DLD1 (cell line): ENCODE measurements at regions not wholly inside any gene's neighbourhood (a gene's known extent, or its start where the extent isn't known, plus 50 kb on each side); places are given as distances from the start of the nearest gene placed in this dataset.

ENCODE experiments used
- in situ Hi-C: cut with HindIII; loops from 2 replicates; pipeline ENCODE4 v1.10.0; 2017; ENCODE audit warnings: low sequenced_read_pairs

DNA sequence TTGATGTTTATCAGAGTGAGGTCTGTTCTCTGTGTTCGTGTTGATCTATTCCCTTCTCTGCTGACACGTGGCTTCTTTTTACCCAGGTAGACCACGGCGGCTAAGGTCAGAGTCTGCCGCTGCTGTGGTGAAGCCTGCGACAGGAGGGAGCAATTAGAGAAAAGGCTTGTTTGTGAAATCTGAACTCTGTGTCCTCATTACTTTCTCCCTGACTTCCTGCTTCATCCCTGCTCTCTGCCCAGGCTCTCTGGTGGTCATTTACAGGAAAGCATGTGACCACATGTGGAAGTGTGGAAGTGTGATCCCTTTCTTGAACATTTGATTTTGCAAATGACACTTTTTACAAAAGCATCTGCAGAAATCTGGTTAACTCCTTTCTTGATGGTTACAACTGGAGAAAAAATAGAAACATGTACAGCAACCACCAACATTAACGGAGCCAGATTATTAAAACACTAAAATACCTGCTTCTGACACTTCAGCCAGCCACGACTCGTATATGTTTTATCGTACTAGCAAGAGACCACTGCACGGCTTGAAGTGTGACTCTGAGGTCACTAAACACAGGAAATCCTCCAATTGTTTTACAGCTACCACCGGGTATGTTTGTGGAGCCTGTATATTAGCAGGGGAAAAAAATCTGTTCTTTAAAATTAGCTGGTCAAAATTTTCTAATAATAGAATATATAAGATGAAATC, 388.6 kb upstream of the TMPO start:
- in situ Hi-C loops = no loop called here

DNA sequence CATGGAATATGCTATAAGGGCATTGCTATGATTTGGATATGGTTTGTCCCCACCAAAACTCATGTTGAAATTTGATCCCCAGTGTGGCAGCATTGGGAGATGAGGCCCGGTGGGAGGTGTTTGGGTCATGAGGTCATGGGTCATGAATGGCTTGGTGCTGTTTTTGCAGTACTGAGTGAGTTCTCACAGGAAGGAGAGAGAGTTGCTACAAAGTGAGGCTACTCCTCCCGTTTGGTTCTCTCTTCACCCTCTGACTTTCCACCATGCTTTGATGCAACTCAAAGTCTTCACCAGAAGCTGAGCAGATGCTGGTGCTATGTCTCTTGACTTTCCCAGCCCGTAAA, 388.1 kb upstream of the TMPO start:
- in situ Hi-C loops = no loop called here

DNA sequence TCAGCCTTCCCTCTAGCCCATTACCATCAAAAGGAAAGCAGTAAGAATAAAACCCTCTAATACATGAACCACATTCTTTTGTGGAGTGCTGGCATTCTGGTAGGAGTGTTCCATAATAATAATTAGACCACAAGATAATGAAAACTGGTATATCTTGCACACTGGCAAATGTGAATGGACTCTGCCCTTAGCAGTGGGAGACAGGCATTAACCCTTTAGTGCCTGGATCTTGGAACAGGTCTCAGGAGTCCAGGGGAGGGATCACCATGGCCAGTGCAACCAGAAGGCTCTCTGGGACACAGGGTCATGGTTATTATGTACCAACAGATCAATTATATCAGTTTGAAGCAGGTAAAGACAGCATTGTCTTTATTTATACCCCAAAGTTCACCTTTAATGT, 387.5 kb upstream of the TMPO start:
- in situ Hi-C loops = no loop called here

DNA sequence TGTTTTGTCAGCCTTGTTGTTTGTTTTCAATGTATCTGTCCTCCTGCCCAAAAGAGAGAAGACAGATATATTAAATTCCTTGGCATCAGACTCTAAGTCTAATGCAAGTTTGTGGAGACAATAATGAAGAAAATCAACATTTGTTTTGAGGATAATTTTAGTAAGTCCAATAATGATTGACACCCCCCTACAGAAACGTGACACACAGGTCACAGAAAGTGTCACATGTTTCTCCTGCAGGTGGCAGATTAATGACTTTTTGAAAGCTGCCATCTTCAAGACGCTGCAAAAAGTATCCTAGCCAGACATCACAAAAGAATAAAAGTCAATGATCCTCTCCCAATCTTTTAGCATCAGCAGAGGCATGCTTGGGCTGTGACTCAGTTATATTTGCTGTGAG, 378.8 kb upstream of the TMPO start:
- in situ Hi-C loops = loop anchor here (10.0 kb wide), 1 partner anchor 58 kb away; no protein-coding TSS in a partner anchor

DNA sequence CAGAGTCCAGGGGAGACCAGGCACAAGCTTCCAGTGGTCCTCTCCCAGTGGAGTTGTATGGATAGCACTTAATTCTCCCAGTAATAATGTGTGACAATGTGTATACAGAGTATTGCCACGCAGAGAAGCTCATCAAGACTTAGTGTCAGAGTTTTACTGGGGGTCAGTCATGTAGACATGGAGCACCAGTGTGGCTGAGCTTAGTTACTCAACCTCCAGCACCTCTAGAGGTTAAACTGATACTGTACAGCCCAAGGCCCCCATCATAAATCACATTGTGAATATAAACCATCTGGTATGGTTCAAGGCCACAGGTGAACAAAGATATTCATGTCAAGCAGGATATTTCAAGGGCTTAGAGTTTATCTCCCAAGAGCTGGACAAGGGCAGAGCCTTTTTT, 378.1 kb upstream of the TMPO start:
- in situ Hi-C loops = loop anchor here (10.0 kb wide), 1 partner anchor 58 kb away; no protein-coding TSS in a partner anchor

DNA sequence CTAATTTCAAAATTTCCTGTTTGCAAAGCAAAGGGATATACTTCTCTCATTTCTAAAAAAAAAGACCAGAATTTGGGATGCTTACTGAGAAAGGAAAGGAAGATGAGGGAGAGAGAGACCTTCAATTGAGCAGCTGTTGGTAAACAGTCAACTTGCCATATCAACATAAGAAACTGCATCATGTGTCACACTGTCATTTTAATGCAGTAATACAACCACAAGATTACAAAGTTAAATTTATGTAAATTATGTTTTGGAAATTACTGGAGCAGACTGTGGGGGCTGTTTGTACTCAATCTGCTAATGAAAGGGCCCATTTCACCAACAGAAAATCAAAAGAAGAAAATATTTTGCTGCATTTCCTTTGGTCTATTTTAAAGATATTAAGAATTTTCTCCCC, 370.4 kb upstream of the TMPO start:
- in situ Hi-C loops = no loop called here

DNA sequence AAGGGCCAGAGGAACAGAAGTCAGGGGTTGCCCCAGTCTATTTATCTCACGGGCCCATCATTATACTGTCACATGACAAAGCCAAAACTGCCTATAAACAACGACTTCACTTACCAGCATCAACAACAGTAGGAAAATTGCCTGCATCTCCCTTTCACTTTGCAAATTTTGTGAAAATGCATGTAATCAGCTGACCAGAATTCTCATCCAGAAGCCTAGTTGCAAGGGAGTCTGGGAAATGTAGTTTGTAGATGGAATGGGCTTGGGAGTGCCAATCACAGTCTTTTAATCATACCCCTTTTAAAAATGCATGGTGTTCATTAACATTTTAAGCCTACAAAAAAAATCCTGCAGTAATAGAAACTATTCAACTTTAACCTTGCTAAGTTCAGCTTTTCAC, 369.3 kb upstream of the TMPO start:
- in situ Hi-C loops = no loop called here

DNA sequence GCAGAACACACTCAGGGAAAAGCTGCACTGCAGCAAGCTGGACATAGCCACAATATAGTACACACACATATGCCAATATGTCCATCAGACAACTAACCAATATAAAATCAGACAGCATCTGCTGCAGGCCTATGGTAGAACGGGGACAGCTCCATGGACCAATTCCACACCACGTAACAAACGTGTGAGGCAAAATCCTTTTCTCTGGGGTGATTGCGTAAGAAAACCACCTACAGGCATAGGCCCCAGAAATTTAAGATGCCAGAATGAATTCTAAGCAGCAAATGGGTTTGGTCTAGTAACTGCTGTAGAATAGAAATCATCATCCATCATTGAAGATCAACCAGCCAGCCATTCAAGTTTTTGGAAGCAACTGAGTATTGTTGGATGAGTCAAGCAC, 368.9 kb upstream of the TMPO start:
- in situ Hi-C loops = no loop called here

DNA sequence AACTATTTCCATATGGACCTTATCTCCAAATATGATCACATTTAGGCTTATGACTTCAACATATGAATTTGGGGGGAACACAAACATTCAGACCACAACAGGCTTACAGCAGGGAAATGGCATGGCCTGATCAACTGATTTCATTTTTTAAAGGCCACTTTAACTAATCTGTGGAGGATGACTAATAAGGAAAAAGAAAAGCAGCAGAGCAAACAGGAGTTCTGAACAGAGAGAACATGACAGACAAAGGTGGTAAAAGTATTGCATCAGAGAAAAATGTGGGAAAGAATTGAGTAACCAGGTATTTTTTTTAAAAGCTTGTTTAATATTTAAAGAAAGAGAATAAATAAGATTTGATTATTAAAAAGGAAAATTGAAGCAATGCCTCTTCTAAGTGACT, 366.1 kb upstream of the TMPO start:
- in situ Hi-C loops = no loop called here

DNA sequence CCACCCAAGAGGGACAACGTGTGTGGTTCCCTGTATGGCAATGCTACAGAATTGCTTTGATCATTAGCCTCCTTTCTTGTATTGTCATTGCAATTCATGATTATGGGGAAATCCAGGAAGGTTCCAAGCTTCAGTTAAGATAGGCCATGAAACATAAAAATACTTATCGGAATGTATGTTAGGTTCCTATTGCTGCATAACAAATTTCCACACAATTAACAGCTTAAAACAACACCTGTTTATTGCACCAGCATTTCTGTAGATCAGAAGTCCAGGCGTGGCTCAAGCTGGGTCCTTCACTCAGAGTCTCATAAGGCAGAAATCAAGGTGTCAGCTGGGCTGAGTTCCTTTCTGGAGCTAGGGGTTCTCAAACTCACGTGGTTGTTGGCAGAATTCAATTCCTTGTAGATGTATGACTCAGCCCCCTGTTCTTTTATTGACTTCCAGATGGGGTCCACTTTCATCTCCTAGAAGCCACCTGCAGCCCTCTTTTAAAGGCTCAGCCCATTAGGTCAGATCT, 365.6 kb upstream of the TMPO start:
- in situ Hi-C loops = no loop called here

DNA sequence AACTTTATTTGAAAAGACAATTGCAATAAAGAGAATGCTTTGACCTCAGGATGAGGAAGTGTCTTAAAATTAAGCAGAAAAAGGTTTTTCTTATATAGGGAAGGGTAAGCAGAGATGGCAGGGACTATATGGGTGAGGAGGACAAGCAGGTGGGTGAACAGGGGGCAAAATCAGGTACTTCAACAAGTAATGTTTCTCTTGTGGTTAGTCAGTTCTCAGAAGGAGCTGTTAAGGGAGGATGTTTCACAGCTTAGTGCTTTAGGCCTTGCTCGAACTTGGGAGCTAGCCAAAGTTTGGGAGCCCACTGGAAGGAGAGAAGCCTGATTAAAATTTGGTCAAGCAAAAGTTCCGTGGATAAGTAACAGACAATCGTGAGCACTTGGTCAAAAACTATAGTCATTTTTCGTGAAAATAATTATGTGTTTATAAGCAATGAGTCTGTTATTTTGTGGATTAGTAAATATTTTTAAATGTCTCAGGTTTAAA, 364.2 kb upstream of the TMPO start:
- in situ Hi-C loops = no loop called here

DNA sequence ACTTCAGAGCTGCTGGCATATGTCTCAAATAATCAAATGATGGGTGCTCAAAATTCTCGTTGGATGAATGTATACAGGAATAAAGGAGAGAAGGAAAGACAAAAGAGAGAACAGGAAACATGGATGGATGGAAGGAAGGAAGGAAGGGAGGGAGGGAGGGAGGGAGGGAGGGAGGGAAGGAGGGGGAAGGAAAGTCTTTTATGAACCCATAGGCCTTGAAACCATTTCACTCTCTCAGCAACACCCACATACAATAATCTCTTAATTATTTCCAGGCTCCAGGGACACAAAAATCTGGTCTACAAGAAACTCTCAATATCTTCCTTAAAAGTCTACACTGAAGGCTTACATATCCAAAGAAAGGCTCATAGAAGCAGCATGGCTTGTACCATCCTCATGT, 363.4 kb upstream of the TMPO start:
- in situ Hi-C loops = no loop called here

DNA sequence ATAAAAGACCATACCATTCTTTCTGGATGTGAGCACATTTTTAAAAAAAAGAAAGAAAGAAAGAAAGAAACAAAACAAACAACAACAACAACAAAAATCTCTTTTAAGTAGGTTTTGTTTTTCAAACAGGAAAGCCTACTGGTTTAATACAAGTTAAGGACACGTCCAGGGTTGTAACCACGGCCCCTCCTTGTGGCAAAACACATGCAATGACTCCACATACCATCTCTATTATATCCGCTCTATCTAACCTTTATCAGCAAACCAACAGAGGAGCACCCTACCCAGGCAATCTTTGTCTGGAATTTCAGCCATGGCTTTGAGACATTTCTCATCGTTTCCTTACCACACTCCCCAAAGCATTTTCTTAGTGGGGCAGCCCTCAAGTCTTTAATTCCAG, 360.5 kb upstream of the TMPO start:
- in situ Hi-C loops = no loop called here

DNA sequence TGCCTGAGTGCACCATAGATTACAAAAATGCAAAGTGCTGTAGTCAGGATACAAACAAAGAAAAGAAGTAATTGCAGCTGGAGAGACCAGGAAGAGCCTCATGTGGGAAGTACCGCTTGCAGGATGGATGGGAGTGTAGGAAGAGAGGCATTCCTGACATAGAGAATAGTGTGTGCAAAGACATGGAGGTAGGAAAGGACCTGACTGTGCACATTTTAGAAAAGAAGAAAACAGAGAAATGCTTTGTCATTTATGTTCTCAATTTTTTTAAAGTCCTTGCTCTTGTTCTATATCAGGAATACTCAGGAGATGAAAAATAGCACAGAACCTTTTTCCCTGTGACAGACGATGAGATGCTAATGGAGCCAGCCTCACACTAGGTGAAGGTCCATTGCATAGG, 358.7 kb upstream of the TMPO start:
- in situ Hi-C loops = no loop called here

DNA sequence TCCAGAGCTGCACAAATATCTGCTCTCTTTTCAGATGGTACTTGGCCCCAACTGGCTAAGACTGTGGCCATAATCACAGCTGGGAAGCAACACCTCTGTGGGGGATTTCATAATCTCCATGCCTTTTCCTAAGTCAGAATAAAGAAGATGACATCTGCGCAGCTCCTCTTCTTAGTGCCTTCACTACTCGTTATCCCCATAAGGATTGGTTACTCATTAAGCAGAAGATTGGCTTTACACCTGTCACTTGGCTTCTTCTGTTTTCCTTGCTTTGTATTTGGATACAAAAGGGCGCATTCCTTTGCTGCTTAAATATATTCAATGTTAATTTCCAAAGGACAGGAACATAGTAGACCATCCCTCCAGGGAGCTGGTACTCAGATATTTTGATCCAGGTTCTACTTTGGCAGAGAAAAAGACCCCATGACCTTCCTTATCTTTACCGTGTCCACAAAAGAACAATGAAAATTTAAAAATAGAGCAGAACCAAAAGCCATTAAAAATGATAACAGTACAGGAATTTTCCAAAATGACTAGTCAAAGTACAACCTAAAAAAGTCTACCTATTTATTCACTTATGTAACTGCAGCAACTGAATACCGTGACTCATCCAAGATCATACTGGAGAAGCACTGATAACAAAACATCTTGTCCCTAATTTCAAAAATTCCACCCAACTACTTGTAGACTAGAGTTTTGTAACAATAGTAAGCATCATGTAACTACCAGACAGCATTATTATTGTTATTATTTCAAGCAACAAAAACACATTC, 352.3 kb upstream of the TMPO start:
- in situ Hi-C loops = no loop called here

DNA sequence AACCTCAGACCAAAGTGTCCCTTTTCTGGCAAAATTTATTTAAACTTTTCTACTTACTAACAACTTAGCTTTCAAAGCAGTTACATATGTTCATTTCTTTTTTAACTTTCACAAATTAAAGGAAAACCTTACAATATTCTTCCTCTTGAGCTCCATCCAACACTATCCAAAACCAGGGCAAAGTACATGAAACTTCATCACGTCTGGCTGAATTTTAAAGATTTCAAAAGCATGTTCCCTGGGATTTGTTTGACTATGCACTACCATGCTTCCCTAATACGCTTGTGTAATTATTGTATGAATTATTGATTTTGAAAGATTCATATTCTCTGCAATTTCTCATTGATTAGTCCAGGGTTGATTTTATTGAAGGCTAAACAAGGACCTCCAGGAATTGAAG, 343.1 kb upstream of the TMPO start:
- in situ Hi-C loops = no loop called here

DNA sequence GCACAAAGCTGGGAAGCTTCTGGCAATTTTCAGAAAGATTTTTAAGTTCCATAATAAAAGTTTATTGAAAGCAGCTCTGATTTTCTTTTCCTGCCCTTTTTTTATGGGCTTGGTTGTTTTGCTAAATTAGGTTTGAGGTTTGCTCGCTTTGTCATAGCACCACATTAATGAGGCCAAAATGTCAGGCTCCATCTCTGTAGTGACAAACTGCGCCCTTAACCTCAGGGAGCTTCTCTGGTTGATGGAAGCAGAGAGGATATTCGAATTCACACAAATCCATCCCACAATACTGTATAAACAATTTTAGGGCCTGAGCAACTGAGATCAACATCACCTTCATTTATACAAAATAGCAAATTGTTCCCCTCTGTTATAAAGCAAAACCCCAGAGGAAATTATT, 342.6 kb upstream of the TMPO start:
- in situ Hi-C loops = no loop called here

DNA sequence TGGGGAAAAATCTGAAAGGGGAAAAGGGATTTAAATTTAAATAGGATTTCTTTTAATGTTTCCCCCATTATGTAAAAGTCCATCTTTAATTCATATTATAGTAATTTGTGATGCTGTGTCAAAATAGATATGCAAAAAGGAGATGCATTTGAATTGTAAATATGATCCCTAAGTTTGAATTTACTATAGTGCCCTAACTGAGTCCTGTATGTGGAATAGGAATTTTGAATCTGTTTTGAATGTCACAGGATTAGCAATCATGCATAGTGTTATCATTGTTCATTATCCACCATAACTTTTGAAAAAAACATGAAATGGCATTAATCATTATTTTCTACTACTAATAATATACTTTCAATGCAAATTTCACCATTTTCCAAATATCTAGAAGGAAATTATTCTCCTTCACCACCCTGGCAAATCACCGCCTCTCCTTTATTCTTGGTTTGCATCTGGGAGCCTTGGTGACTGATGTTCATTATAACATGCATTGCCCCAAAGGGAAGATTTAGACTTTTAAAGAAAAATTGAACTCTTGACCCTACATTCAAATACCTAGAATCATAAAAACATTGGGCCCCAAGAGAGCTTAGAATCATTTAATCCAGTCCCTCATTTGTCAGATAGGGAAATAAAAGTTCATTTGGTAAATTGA, 341.5 kb upstream of the TMPO start:
- in situ Hi-C loops = no loop called here

DNA sequence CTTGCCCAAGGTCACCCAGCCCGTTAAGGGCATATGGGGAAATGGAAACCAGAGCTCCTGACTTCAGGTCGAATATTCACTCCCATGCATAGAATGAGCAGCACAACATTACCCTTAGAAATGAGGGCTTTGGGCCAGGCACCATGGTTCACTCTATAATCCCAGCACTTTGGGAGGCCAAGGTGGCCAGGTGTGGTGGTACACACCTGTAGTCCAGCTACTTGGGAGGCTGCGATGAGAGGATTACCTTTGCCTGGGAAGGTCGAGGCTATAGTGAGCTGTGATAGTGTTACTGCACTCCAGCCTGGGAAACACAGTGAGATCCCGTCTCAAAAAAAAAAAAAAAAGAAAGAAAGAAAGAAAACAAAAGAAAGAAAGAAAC, 341.0 kb upstream of the TMPO start:
- in situ Hi-C loops = no loop called here

DNA sequence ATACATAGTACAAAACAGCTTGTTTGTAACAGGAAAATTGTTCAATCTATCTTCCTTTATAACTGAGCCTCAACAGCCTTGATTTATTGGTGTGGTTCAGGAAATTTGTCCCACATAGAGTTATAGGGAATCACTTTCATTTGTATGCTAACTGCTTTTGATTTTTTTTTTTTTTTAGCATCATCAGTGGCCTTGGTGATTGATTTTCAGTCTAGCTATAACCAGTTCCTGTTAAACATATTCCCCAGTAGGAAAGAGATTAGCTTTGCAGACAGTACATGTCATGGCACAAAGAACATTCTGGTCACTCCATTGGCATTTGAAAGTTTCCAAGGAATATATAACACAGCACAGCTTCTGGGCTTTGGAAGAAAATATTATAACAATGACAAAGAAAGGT, 337.3 kb upstream of the TMPO start:
- in situ Hi-C loops = no loop called here

DNA sequence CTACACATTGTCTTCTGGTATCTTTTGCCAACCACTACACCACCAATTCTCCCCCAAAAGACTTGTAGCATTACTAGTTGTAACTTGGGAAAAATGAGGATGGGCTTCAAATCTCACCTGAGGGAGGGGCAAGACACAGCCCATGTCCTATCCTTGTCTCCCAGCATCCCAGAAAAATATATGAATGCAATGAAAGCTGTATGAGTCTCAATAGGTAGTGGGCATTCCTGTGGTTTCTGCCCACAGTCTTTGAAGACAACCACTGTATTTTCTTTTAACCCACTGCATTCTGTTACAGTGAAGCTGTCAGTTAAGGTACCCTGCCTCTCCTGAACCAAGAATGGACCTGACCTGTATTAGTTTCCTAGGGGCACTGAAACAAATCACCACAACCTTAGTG, 336.2 kb upstream of the TMPO start:
- in situ Hi-C loops = no loop called here

DNA sequence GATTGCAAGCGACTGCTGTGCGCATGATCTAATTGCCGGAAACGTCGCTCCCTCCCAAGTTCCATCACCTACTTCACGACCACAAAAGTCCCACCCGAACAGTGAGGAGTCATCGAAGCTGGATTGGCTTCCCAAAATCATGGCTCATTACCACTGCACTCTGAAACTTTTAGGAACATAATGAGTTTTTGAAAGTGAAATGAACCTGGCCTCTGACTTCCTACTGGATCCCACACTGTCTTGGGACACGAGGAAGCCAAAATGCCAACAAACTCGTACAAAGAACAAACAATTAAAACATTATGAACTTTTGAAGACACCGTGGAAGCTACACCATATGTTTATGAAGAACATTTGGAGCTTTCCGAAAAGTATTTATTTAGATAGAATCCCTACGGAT, 334.8 kb upstream of the TMPO start:
- in situ Hi-C loops = no loop called here
